GM19043 (cell line): ENCODE measurements at regions not wholly inside any gene's neighbourhood (a gene's known extent, or its start where the extent isn't known, plus 50 kb on each side); places are given as distances from the start of the nearest gene placed in this dataset.
"Not testable (repeated sequence)": the region's sequence is repeated elsewhere in the genome, so short reads cannot be mapped to it uniquely, and the experiment has no call there.

Source experiments
- ATAC-seq: cut with Tn5 transposase; IDR thresholded peaks from one replicate; pipeline ENCODE4 v1.9.1; 2021; ENCODE audit warnings: low read depth; ENCODE audit not compliant: unreplicated experiment

GRCh38 chr6:167661552-167662044, 165.1 kb upstream of the AFDN start:
- no peak for ATAC-seq

- no peak for ATAC-seq
Measured at GRCh38 chr6:167662075-167662880, 164.4 kb upstream of the AFDN start.

- ATAC-seq = no peak
Measured at GRCh38 chr6:167662881-167663205, 163.9 kb upstream of the AFDN start.

- no peak for ATAC-seq
Measured at GRCh38 chr6:167663316-167663715, 163.4 kb upstream of the AFDN start.

- no peak for ATAC-seq
Measured at GRCh38 chr6:167663784-167664443, 162.8 kb upstream of the AFDN start.

GRCh38 chr6:167664678-167665660, 161.7 kb upstream of the AFDN start:
- no peak for ATAC-seq

- no peak for ATAC-seq
Measured at GRCh38 chr6:167665698-167666330, 160.9 kb upstream of the AFDN start.

GRCh38 chr6:167666571-167667203, 160.0 kb upstream of the AFDN start:
- no peak for ATAC-seq

- ATAC-seq = no peak
Measured at GRCh38 chr6:167667204-167668018, 159.3 kb upstream of the AFDN start.

- ATAC-seq = no peak
Measured at GRCh38 chr6:167668019-167668753, 158.5 kb upstream of the AFDN start.

GRCh38 chr6:167668754-167669552, 157.8 kb upstream of the AFDN start:
- ATAC-seq = no peak

- ATAC-seq = no peak
Measured at GRCh38 chr6:167669553-167669849, 157.2 kb upstream of the AFDN start.

GRCh38 chr6:167669870-167670802, 156.6 kb upstream of the AFDN start:
- no peak for ATAC-seq

GRCh38 chr6:167670938-167671338, 155.8 kb upstream of the AFDN start:
- no peak for ATAC-seq

- ATAC-seq = not testable (repeated sequence)
Measured at GRCh38 chr6:167671379-167671976, 155.2 kb upstream of the AFDN start.

GRCh38 chr6:167671977-167672687, 154.6 kb upstream of the AFDN start:
- no peak for ATAC-seq
